ENCODE measurements at regions not wholly inside any gene's neighbourhood (a gene's known extent, or its start where the extent isn't known, plus 50 kb on each side); places are given as distances from the start of the nearest gene placed in this dataset.

DNA sequence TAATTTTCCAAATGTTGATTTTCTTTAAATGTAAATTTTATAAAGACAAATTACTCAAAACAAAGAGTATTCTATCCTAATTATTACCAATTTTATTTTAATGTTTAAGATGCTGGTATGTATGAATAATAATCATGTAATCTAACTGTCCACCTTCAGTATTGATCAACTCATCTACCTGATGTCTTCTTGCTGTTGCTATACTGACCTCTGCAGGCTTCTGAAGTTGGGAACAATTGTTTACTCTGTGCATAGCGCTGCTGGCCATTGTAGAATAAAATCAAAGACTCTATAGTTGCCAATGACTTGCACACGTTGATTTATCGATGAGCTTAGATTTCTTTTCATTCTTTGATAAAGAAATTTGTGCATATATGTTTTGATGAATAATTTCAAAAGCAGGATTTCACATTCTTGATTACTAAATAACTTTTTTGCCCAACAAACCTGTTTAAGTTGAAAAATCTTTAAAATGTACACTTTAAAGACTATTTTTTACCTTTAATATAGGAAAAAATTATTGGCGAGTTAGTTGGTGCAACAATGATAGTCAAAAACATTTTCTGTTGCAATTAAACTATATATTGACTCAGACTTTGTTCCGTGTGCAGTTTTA is 282.3 kb downstream of the TFEC start:
- Mint-ChIP-seq H3K27ac (no peak overlapping the region), H3K4me3 (no peak overlapping the region), H3K27me3 (no peaks in the 10 kb centered on the region), H3K4me1 (no peaks in the 10 kb centered on the region), H3K9me3 (ENCODE audit: insufficient read depth) (no peaks in the 10 kb centered on the region)
- Histone ChIP-seq H3K9ac (ENCODE audit: low read length) (no peak overlapping the region), H3K36me3 (replicated peaks in 1 of 2; ENCODE audit: control extremely low read depth in 1 of 2, control insufficient read depth in 1 of 2, extremely low read depth in 1 of 2, insufficient read depth in 2 of 2, low read length in 1 of 2) (no peaks in the 10 kb centered on the region), H3K27ac (ENCODE audit: low read length in 2 of 2) (no peak overlapping the region), H3K4me2 (replicated peaks; ENCODE audit: low read depth, low read length, poor library complexity, severe bottlenecking) (no peak overlapping the region), H2AFZ (ENCODE audit: insufficient read depth, low read depth, low read length, poor library complexity, severe bottlenecking) (no peak overlapping the region), H3K4me1 (ENCODE audit: control insufficient read depth in 2 of 2, insufficient read depth in 2 of 2, low read length in 2 of 2) (no peaks in the 10 kb centered on the region), H3K4me3 (ENCODE audit: control extremely low read depth in 1 of 5, extremely low read depth in 1 of 5, insufficient read depth in 1 of 5, low read depth in 2 of 5, low read length in 4 of 5) (no peak overlapping the region), H3K9me3 (ENCODE audit: control extremely low read depth in 1 of 3, control insufficient read depth in 2 of 3, insufficient read depth in 1 of 3, low read length in 2 of 3) (no peaks in the 10 kb centered on the region), H3K27me3 (replicated peaks in 1 of 4; ENCODE audit: control extremely low read depth in 1 of 4, control insufficient read depth in 3 of 4, insufficient read depth in 4 of 4, low read length in 3 of 4) (no peaks in the 10 kb centered on the region), H4K20me1 (ENCODE audit: control insufficient read depth, insufficient read depth, low read length, poor library complexity, severe bottlenecking) (no peaks in the 10 kb centered on the region), H3K79me2 (ENCODE audit: control insufficient read depth, insufficient read depth, low read length) (no peaks in the 10 kb centered on the region)
- no peak for TF ChIP-seq EZH2 (IDR thresholded peaks at IDR 0.05; ENCODE audit: borderline replicate concordance, insufficient read depth, low read depth, low read length, poor library complexity, severe bottlenecking)
- TF ChIP-seq, protein P1, sequence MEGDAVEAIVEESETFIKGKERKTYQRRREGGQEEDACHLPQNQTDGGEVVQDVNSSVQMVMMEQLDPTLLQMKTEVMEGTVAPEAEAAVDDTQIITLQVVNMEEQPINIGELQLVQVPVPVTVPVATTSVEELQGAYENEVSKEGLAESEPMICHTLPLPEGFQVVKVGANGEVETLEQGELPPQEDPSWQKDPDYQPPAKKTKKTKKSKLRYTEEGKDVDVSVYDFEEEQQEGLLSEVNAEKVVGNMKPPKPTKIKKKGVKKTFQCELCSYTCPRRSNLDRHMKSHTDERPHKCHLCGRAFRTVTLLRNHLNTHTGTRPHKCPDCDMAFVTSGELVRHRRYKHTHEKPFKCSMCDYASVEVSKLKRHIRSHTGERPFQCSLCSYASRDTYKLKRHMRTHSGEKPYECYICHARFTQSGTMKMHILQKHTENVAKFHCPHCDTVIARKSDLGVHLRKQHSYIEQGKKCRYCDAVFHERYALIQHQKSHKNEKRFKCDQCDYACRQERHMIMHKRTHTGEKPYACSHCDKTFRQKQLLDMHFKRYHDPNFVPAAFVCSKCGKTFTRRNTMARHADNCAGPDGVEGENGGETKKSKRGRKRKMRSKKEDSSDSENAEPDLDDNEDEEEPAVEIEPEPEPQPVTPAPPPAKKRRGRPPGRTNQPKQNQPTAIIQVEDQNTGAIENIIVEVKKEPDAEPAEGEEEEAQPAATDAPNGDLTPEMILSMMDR (IDR thresholded peaks at IDR 0.05): no peak
- intact Hi-C loops (cut with micrococcal nuclease): loop anchor here (5.0 kb wide), 1 partner anchor 881 kb away; no protein-coding TSS in a partner anchor
- no peak for ATAC-seq (ENCODE audit: low read depth)
- no peak for DNase-seq
- WGBS (ENCODE audit: insufficient coverage): 67% methylated on average over 1 of the region's 5 CpGs
- ChIA-PET POLR2A (no interaction called here), CTCF (no interaction called here)

DNA sequence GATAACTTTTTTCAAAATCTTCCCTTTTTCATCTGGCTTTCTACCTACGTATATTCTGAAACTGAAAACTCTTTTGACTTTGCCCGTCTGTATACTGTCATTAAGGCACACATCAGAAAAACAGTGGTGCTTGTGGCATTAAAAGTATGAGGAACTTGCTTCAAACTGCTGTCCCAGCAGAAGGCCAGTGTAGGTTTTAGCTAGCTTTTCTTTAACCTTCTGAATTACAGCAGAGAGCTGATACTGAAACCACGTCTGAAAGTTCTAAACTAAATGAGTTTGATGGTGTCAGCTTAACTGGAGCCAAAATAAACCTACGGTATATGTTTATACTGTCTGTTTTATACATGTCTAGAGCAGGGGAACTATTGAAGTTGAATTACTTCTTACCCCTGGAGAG is 283.4 kb downstream of the TFEC start:
- H3K27ac ChIP-seq (ENCODE audit: low read length in 2 of 2): no peak overlapping the region
- ATAC-seq (ENCODE audit: low read depth) (no peak), DNase-seq (no peak)
- ChIA-PET POLR2A (no interaction called here), CTCF (interaction anchor here (0.7 kb wide), 1 partner anchor 882 kb away, joined by 3 read pairs; no protein-coding TSS in a partner anchor)
- H3K27ac Mint-ChIP-seq: no peak overlapping the region
- H3K79me2 ChIP-seq (ENCODE audit: control insufficient read depth, insufficient read depth, low read length): no peaks in the 10 kb centered on the region
- H3K4me3 ChIP-seq (ENCODE audit: control extremely low read depth in 1 of 5, extremely low read depth in 1 of 5, insufficient read depth in 1 of 5, low read depth in 2 of 5, low read length in 4 of 5): no peak overlapping the region
- TF ChIP-seq EZH2 (IDR thresholded peaks at IDR 0.05; ENCODE audit: borderline replicate concordance, insufficient read depth, low read depth, low read length, poor library complexity, severe bottlenecking): no peak
- TF ChIP-seq, protein P1 (IDR thresholded peaks at IDR 0.05): no peak
- no peak overlapping the region for H2AFZ ChIP-seq (ENCODE audit: insufficient read depth, low read depth, low read length, poor library complexity, severe bottlenecking)
- H3K9me3 ChIP-seq (ENCODE audit: control extremely low read depth in 1 of 3, control insufficient read depth in 2 of 3, insufficient read depth in 1 of 3, low read length in 2 of 3): no peaks in the 10 kb centered on the region
- no peaks in the 10 kb centered on the region for H3K4me1 ChIP-seq (ENCODE audit: control insufficient read depth in 2 of 2, insufficient read depth in 2 of 2, low read length in 2 of 2)
- 100% methylated on average over 1 of the region's 4 CpGs for WGBS (ENCODE audit: insufficient coverage)
- no peaks in the 10 kb centered on the region for H4K20me1 ChIP-seq (ENCODE audit: control insufficient read depth, insufficient read depth, low read length, poor library complexity, severe bottlenecking)
- H3K4me1 Mint-ChIP-seq: no peaks in the 10 kb centered on the region
- H3K27me3 Mint-ChIP-seq: no peaks in the 10 kb centered on the region
- H3K27me3 ChIP-seq (replicated peaks in 1 of 4; ENCODE audit: control extremely low read depth in 1 of 4, control insufficient read depth in 3 of 4, insufficient read depth in 4 of 4, low read length in 3 of 4): no peaks in the 10 kb centered on the region
- H3K4me2 ChIP-seq (replicated peaks; ENCODE audit: low read depth, low read length, poor library complexity, severe bottlenecking): no peak overlapping the region
- intact Hi-C loops (cut with micrococcal nuclease): loop anchor here (5.0 kb wide), 1 partner anchor 880 kb away; no protein-coding TSS in a partner anchor
- no peaks in the 10 kb centered on the region for H3K9me3 Mint-ChIP-seq (ENCODE audit: insufficient read depth)
- H3K9ac ChIP-seq (ENCODE audit: low read length): no peak overlapping the region
- H3K4me3 Mint-ChIP-seq: no peak overlapping the region
- H3K36me3 ChIP-seq (replicated peaks in 1 of 2; ENCODE audit: control extremely low read depth in 1 of 2, control insufficient read depth in 1 of 2, extremely low read depth in 1 of 2, insufficient read depth in 2 of 2, low read length in 1 of 2): no peaks in the 10 kb centered on the region
